H1 (cell line): ENCODE measurements at regions not wholly inside any gene's neighbourhood (a gene's known extent, or its start where the extent isn't known, plus 50 kb on each side); places are given as distances from the start of the nearest gene placed in this dataset.

Source experiments
- CTCF ChIA-PET: fragments of 300-600 bp; sonication (Branson Sonifier 250); formaldehyde crosslinking; loops from one replicate; lab custom pipeline; 2021; ENCODE audit not compliant: partially characterized antibody; lab: Charles Lee
- POLR2A ChIA-PET: fragments of 300-600 bp; sonication (Branson Sonifier 250); formaldehyde crosslinking; loops from one replicate; lab custom pipeline; 2021; ENCODE audit warnings: inconsistent platforms; ENCODE audit not compliant: partially characterized antibody; lab: Charles Lee
- DNase-seq, 2 experiments: peaks; one replicate each; pipeline versions ENCODE4 v3.0.0 to v3.0.0-alpha.2; 2010 to 2022; ENCODE audit warnings: low spot score in 2 of 2, low read depth in 1 of 2, mixed read lengths in 1 of 2
- FAIRE-seq: peaks from 2 replicates; lab custom pipeline; 2011; peaks lifted over from hg19 to GRCh38; lab: Jason Lieb, UNC
- H2AFZ ChIP-seq: 2 replicates; pipeline ENCODE4 v1.8.1; 2012; ENCODE audit warnings: low read length, inconsistent platforms
- H2AK5ac ChIP-seq: 2 replicates; pipeline ENCODE4 v1.6.1; 2013; ENCODE audit warnings: low read depth, low read length
- H2BK120ac ChIP-seq: replicated peaks from 2 replicates; pipeline ENCODE3; 2013; ENCODE audit warnings: low read depth, low read length, inconsistent platforms
- H2BK12ac ChIP-seq: 2 replicates; pipeline ENCODE4 v1.6.1; 2013; ENCODE audit warnings: low read depth, low read length
- H2BK15ac ChIP-seq: 2 replicates; pipeline ENCODE4 v1.6.1; 2013; ENCODE audit warnings: low read length
- H2BK20ac ChIP-seq: 2 replicates; pipeline ENCODE4 v1.6.1; 2013; ENCODE audit warnings: low read length
- H2BK5ac ChIP-seq: 2 replicates; pipeline ENCODE4 v1.6.1; 2013; ENCODE audit warnings: low read depth, low read length
- H3K14ac ChIP-seq: 2 replicates; pipeline ENCODE4 v1.6.1; 2013; ENCODE audit warnings: inconsistent platforms; ENCODE audit not compliant: insufficient read length
- H3K18ac ChIP-seq: 2 replicates; pipeline ENCODE4 v1.6.1; 2013; ENCODE audit warnings: low read length; ENCODE audit errors: extremely low read depth
- H3K23ac ChIP-seq: 2 replicates; pipeline ENCODE4 v1.6.1; 2013; ENCODE audit warnings: inconsistent platforms; ENCODE audit not compliant: insufficient read length
- H3K23me2 ChIP-seq: 2 replicates; pipeline ENCODE4 v1.6.1; 2013; ENCODE audit warnings: low read depth, low read length
- H3K27ac ChIP-seq: 2 replicates; pipeline ENCODE4 v1.6.1; 2011; ENCODE audit warnings: low read depth, low read length, inconsistent platforms
- H3K27me3 ChIP-seq, 4 experiments: replicated peaks in 1 of 4; 1 replicate in 1 of 4; 2 replicates in 3 of 4; pipeline versions ENCODE4 v1.6.1 to v1.8.1; 2011 to 2013; ENCODE audit warnings: low read length in 3 of 4, mild to moderate bottlenecking in 3 of 4, inconsistent platforms in 2 of 4, mixed read lengths in 2 of 4, moderate library complexity in 1 of 4; ENCODE audit not compliant: control insufficient read depth in 3 of 4, insufficient read depth in 3 of 4; ENCODE audit errors: extremely low read depth in 1 of 4
- H3K36me3 ChIP-seq, 4 experiments: 2 replicates each; pipeline versions ENCODE4 v1.6.1 to v1.8.1; 2011 to 2013; ENCODE audit warnings: mild to moderate bottlenecking in 4 of 4, low read length in 3 of 4, moderate library complexity in 2 of 4, control low read depth in 1 of 4, inconsistent platforms in 1 of 4; ENCODE audit not compliant: insufficient read depth in 4 of 4, control insufficient read depth in 2 of 4
- H3K4ac ChIP-seq: replicated peaks from 2 replicates; pipeline ENCODE3; 2013; ENCODE audit warnings: low read length, low read depth, mixed read lengths, inconsistent platforms; ENCODE audit not compliant: insufficient read length
- H3K4me1 ChIP-seq, 4 experiments: replicated peaks in 1 of 4; 1 replicate in 1 of 4; 2 replicates in 3 of 4; pipeline versions ENCODE4 v1.6.1 to v1.8.1; 2011 to 2013; ENCODE audit warnings: low read length in 3 of 4, inconsistent platforms in 2 of 4, mixed read lengths in 1 of 4; ENCODE audit not compliant: insufficient read depth in 4 of 4, control insufficient read depth in 3 of 4
- H3K4me2 ChIP-seq, 2 experiments: 2 replicates each; pipeline versions ENCODE4 v1.6.1 to v1.8.1; 2011 to 2013; ENCODE audit warnings: low read depth in 2 of 2, low read length in 2 of 2, control low read depth in 1 of 2, inconsistent platforms in 1 of 2, mild to moderate bottlenecking in 1 of 2; ENCODE audit not compliant: insufficient read depth in 1 of 2
- H3K4me3 ChIP-seq, 4 experiments: fragments of 200-600, 300-600 bp in 1 of 4; sonication (generic), shearing (Covaris generic), sonication (Bioruptor Twin) in 1 of 4; 2 replicates each; pipeline versions ENCODE4 v1.5.1 to v1.8.1; 2011 to 2016; ENCODE audit warnings: low read length in 4 of 4, low read depth in 3 of 4, control low read depth in 2 of 4, inconsistent platforms in 2 of 4, mild to moderate bottlenecking in 2 of 4, mixed read lengths in 1 of 4, moderate library complexity in 1 of 4; ENCODE audit not compliant: insufficient read depth in 2 of 4; ENCODE audit errors: extremely low read depth in 1 of 4
- H3K56ac ChIP-seq: replicated peaks from 2 replicates; pipeline ENCODE3; 2013; ENCODE audit warnings: low read depth, mild to moderate bottlenecking, mixed read lengths, low read length, inconsistent platforms; ENCODE audit not compliant: insufficient read length
- H3K79me1 ChIP-seq: 2 replicates; pipeline ENCODE4 v1.6.1; 2013; ENCODE audit warnings: low read depth, low read length, control low read depth
- H3K79me2 ChIP-seq, 2 experiments: 2 replicates each; pipeline versions ENCODE4 v1.6.1 to v1.8.1; 2012 to 2013; ENCODE audit warnings: low read length in 2 of 2, mild to moderate bottlenecking in 2 of 2, inconsistent platforms in 1 of 2; ENCODE audit not compliant: insufficient read depth in 2 of 2, control insufficient read depth in 1 of 2
- H3K9ac ChIP-seq, 4 experiments: replicated peaks in 1 of 4; 1 replicate in 1 of 4; 2 replicates in 3 of 4; pipeline versions ENCODE4 v1.6.1 to v1.8.1; 2011 to 2013; ENCODE audit warnings: low read depth in 3 of 4, low read length in 3 of 4, control low read depth in 2 of 4, mild to moderate bottlenecking in 2 of 4, moderate library complexity in 2 of 4, inconsistent platforms in 1 of 4; ENCODE audit errors: extremely low read depth in 1 of 4
- H3K9me3 ChIP-seq, 2 experiments: 2 replicates each; pipeline versions ENCODE4 v1.6.1 to v1.8.1; 2012 to 2013; ENCODE audit warnings: mild to moderate bottlenecking in 2 of 2, moderate library complexity in 2 of 2, control low read depth in 1 of 2, inconsistent platforms in 1 of 2, low read depth in 1 of 2, low read length in 1 of 2, mixed read lengths in 1 of 2; ENCODE audit not compliant: insufficient read depth in 2 of 2
- H4K20me1 ChIP-seq, 2 experiments: replicated peaks in 1 of 2; 2 replicates each; pipeline versions ENCODE3 to v1.8.1; 2011 to 2013; ENCODE audit warnings: inconsistent platforms in 2 of 2, low read length in 2 of 2, mild to moderate bottlenecking in 1 of 2; ENCODE audit not compliant: insufficient read depth in 2 of 2, control insufficient read depth in 1 of 2
- H4K5ac ChIP-seq: 2 replicates; pipeline ENCODE4 v1.6.1; 2013; ENCODE audit warnings: low read length, low read depth, mixed read lengths, inconsistent platforms; ENCODE audit not compliant: insufficient read length
- H4K8ac ChIP-seq: 2 replicates; pipeline ENCODE4 v1.8.0; 2013; ENCODE audit warnings: mild to moderate bottlenecking, moderate library complexity, low read length, inconsistent platforms; ENCODE audit not compliant: insufficient read depth; ENCODE audit errors: extremely low read depth
- H4K91ac ChIP-seq: replicated peaks from 2 replicates; pipeline ENCODE3; 2013; ENCODE audit warnings: low read length, mixed read lengths, inconsistent platforms; ENCODE audit not compliant: insufficient read length
- KDM4A ChIP-seq: IDR thresholded peaks from one replicate; pipeline ENCODE4 v1.7.1; 2012; ENCODE audit warnings: low read depth, mild to moderate bottlenecking, moderate library complexity, low read length, inconsistent platforms; ENCODE audit not compliant: severe bottlenecking
- RAD21 ChIP-seq, 2 experiments: IDR thresholded peaks in 1 of 2; conservative IDR thresholded peaks in 1 of 2; 2 replicates each; pipeline ENCODE4 v1.6.1; 2011; ENCODE audit warnings: low read depth in 2 of 2, low read length in 2 of 2, improper control_type of control experiment in 1 of 2, inconsistent platforms in 1 of 2, mild to moderate bottlenecking in 1 of 2, moderate library complexity in 1 of 2
- WGBS, 2 experiments: shearing (Covaris generic) in 1 of 2; methylation state at CpG; one replicate each; pipeline versions ENCODE4 v1.1.6 to v1.1.7; 2013 to 2015; ENCODE audit warnings: low lambda C conversion rate in 2 of 2, mixed read lengths in 2 of 2, inconsistent platforms in 1 of 2, low coverage in 1 of 2, missing lambda C conversion rate in 1 of 2; ENCODE audit not compliant: insufficient replicate concordance in 2 of 2, insufficient coverage in 1 of 2, insufficient read length in 1 of 2; ENCODE audit errors: extremely low coverage in 1 of 2, missing lambda C conversion rate in 1 of 2; 5-methylcytosine and 5-hydroxymethylcytosine counted together
- TF ChIP-seq, protein P1 (sequence below), 3 experiments: IDR thresholded peaks; 1 replicate in 2 of 3; 2 replicates in 1 of 3; pipeline versions ENCODE4 v1.5.1 to v1.6.1; 2011; ENCODE audit warnings: low read length in 3 of 3, mild to moderate bottlenecking in 3 of 3, inconsistent platforms in 2 of 3, low read depth in 1 of 3, moderate library complexity in 1 of 3; ENCODE audit not compliant: insufficient read depth in 1 of 3; ENCODE audit errors: control extremely low read depth in 1 of 3

DNA sequence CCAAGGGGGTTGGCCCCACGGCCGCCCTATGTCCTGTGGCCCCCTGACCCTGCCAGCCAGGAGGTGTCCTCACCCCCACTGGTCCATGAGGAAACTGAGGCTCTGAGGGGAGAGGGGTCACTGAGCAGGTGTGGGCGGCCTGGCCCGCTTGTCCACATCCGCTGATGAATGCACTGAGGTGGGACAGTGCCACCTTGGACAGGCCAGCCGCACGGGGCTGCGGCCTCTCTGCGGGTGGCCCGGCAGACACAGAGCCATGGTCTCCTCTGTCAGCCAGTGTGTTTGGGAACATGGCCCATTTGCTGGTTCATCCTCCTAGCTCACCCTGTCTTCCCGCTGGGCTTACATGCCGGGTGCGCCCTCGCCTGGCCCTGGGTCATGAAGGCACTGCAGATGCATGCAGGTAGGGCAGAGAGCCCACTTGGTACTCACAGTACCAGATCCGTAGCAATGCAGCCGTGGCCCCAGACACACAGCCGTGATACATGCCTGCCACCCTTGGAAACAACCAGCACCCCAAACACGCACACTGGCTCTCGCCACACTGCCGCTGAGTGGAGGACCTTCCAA is 93.9 kb downstream of the ENGASE start:
- DNase-seq = no peak
- H3K23ac ChIP-seq = no peak overlapping the region
- no peaks in the 10 kb centered on the region for H3K36me3 ChIP-seq
- no peak overlapping the region for H2BK12ac ChIP-seq
- no peak overlapping the region for H4K5ac ChIP-seq
- 0 out of 2 replicates have a peak, but pooled peaks cover 5% of the 10 kb centered on the region for H3K79me1 ChIP-seq
- TF ChIP-seq KDM4A (no peak), RAD21 (IDR thresholded peaks at IDR 0.05 in 1 of 2, conservative IDR thresholded peaks at IDR 0.05 in 1 of 2; ENCODE audit: low read depth in 2 of 2, low read length in 2 of 2) (peak; percentile 24 to 37)
- TF ChIP-seq, protein P1, sequence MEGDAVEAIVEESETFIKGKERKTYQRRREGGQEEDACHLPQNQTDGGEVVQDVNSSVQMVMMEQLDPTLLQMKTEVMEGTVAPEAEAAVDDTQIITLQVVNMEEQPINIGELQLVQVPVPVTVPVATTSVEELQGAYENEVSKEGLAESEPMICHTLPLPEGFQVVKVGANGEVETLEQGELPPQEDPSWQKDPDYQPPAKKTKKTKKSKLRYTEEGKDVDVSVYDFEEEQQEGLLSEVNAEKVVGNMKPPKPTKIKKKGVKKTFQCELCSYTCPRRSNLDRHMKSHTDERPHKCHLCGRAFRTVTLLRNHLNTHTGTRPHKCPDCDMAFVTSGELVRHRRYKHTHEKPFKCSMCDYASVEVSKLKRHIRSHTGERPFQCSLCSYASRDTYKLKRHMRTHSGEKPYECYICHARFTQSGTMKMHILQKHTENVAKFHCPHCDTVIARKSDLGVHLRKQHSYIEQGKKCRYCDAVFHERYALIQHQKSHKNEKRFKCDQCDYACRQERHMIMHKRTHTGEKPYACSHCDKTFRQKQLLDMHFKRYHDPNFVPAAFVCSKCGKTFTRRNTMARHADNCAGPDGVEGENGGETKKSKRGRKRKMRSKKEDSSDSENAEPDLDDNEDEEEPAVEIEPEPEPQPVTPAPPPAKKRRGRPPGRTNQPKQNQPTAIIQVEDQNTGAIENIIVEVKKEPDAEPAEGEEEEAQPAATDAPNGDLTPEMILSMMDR (IDR thresholded peaks at IDR 0.05; ENCODE audit: control extremely low read depth in 1 of 3, insufficient read depth in 1 of 3, low read depth in 1 of 3, low read length in 3 of 3) = peak; percentile 18 to 22 (median 18); a peak in 3 of 4 replicates
- H3K27ac ChIP-seq = no peak overlapping the region
- no peak overlapping the region for H3K4ac ChIP-seq
- no peak overlapping the region for H3K9ac ChIP-seq
- no peaks in the 10 kb centered on the region for H3K79me2 ChIP-seq
- no peak overlapping the region for H2BK5ac ChIP-seq
- H3K14ac ChIP-seq = no peak overlapping the region
- H2AK5ac ChIP-seq = no peak overlapping the region
- H4K20me1 ChIP-seq = peaks cover 0 to 9% of the 10 kb centered on the region in 2 experiments
- no peak overlapping the region for H2AFZ ChIP-seq
- no peaks in the 10 kb centered on the region for H3K27me3 ChIP-seq
- H3K9me3 ChIP-seq = no peaks in the 10 kb centered on the region
- ChIA-PET POLR2A (interaction anchor here (1.5 kb wide), 1 partner anchor 82 kb away, joined by 3 read pairs; no protein-coding TSS in a partner anchor), CTCF (interaction anchor here (1.2 to 1.7 kb wide), 2 partner anchors 11 to 81 kb away, joined by 4 to 5 read pairs; no protein-coding TSS in a partner anchor)
- no peak overlapping the region for H3K56ac ChIP-seq
- peaks cover 2% of the 10 kb centered on the region; the same call in 1 of the 2 replicates for H3K23me2 ChIP-seq
- H4K91ac ChIP-seq = no peak overlapping the region
- no peak overlapping the region for H4K8ac ChIP-seq
- H2BK120ac ChIP-seq = no peak overlapping the region
- no peak overlapping the region for H3K18ac ChIP-seq
- no peak overlapping the region for H2BK15ac ChIP-seq
- no peak for FAIRE-seq
- WGBS, 2 experiments = 94% methylated on average over 19 of the region's 20 CpGs; no CpG with 5 or more reads in 1 of the 2 experiments
- peaks cover 0 to 2% (median 0%) of the 10 kb centered on the region in 4 experiments; a peak in 2 of 7 replicates for H3K4me1 ChIP-seq
- H3K4me3 ChIP-seq = no peak overlapping the region
- H2BK20ac ChIP-seq = no peak overlapping the region
- H3K4me2 ChIP-seq = no peak overlapping the region
